ENCODE measurements at regions not wholly inside any gene's neighbourhood (a gene's known extent, or its start where the extent isn't known, plus 50 kb on each side); places are given as distances from the start of the nearest gene placed in this dataset.
"Not testable (repeated sequence)": the region's sequence is repeated elsewhere in the genome, so short reads cannot be mapped to it uniquely, and the experiment has no call there.

DNA sequence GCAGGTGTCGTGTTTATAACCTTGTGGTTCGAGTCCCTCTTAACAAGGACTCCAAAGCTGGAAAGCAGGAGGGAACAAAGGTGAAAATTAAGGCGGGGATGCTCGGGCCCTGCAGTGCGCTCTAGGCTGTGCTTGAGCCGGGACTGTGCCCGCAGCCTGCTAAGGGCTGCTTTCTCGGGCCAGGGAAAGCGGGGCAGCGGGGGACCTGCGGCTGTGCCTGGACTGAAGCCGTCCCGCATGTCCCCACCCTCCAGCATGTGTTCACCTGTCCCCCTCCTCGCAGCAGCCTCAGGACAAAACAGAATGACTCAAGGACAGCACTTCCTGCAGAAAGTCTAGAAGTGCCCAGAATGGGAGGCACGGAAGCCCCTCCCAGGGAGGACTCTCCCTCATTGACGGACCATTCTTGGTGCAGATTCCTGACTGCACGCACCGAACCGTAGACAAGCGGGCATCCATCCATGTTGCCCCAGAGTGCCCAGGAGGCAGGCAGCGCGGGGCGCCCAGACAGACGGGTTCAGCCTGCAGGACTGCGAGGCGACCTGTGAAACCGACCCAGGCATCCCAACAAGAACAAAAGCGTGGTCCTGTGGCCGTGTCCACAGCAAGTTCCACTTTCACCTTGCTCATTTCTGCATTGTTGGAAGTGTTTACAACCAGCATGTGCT, 342.9 kb downstream of the MAGEB5 start:
- H3K9me3 ChIP-seq (ENCODE audit: control insufficient read depth in 4 of 4, insufficient read depth in 3 of 4, low read length in 3 of 4): peaks cover 0 to 6% (median 0%) of the 10 kb centered on the region in 4 donors
- H3K27ac ChIP-seq (ENCODE audit: low read depth in 1 of 2, low read length in 1 of 2): no peak overlapping the region
- H3K36me3 ChIP-seq (ENCODE audit: control insufficient read depth in 4 of 4, insufficient read depth in 4 of 4, low read length in 4 of 4): no peaks in the 10 kb centered on the region
- DNase-seq (no peak), ATAC-seq (ENCODE audit: insufficient read depth, low FRiP score) (no peak)
- whole genome bisulfite sequencing, 2 donors: 76 to 94% methylated on average over 25 to 29 of the region's 29 CpGs
- no peak overlapping the region for H3K9ac ChIP-seq (ENCODE audit: insufficient read depth in 1 of 2, low read length in 2 of 2)
- H3K4me1 ChIP-seq (ENCODE audit: control insufficient read depth in 5 of 5, insufficient read depth in 5 of 5, low read length in 5 of 5): no peaks in the 10 kb centered on the region
- no peak overlapping the region for H3K4me3 ChIP-seq
- TF ChIP-seq, protein P1, sequence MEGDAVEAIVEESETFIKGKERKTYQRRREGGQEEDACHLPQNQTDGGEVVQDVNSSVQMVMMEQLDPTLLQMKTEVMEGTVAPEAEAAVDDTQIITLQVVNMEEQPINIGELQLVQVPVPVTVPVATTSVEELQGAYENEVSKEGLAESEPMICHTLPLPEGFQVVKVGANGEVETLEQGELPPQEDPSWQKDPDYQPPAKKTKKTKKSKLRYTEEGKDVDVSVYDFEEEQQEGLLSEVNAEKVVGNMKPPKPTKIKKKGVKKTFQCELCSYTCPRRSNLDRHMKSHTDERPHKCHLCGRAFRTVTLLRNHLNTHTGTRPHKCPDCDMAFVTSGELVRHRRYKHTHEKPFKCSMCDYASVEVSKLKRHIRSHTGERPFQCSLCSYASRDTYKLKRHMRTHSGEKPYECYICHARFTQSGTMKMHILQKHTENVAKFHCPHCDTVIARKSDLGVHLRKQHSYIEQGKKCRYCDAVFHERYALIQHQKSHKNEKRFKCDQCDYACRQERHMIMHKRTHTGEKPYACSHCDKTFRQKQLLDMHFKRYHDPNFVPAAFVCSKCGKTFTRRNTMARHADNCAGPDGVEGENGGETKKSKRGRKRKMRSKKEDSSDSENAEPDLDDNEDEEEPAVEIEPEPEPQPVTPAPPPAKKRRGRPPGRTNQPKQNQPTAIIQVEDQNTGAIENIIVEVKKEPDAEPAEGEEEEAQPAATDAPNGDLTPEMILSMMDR (IDR thresholded peaks at IDR 0.05; ENCODE audit: control extremely low read depth, extremely low read depth): no peak
- peaks cover 0 to 4% (median 0%) of the 10 kb centered on the region in 3 donors for H3K27me3 ChIP-seq (ENCODE audit: control insufficient read depth in 3 of 3, insufficient read depth in 3 of 3, low read length in 2 of 3)

DNA sequence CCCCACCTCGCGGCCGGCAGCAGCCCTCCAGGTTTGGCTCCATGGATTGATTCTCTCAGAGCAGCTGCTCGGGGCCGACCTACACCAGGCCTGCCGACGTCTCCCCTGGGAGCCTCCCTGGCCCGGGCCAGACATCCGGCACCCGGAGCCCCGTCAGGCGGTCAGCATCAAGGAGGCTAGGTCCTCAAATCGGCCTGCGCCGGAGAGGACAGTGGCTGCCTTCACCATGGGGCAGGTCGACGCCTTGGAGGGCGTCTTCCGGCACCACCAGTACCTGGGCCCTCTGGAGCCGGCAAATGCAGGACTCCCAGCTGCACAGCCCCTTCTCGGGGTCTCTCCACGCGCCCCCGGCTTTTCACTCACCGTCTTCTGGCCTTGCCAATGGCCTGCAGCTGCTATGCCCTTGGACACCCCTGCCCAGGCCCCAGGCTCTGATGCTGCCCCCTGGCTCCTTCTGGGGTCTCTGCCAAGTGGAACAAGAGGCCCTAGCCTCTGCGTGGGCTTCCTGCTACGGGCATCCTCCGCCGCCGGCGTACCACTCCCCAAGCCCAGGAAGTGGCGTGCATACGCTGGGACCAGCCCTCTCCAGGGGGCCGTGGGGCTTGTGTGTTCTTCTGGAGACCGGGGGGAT, 341.8 kb downstream of the MAGEB5 start:
- ATAC-seq (ENCODE audit: insufficient read depth, low FRiP score) (no peak), DNase-seq (no peak)
- TF ChIP-seq, protein P1 (IDR thresholded peaks at IDR 0.05; ENCODE audit: control extremely low read depth, extremely low read depth): no peak
- H3K9me3 ChIP-seq (ENCODE audit: control insufficient read depth in 4 of 4, insufficient read depth in 3 of 4, low read length in 3 of 4): peaks cover 0 to 6% (median 0%) of the 10 kb centered on the region in 4 donors
- no peak overlapping the region for H3K4me3 ChIP-seq
- H3K4me1 ChIP-seq (ENCODE audit: control insufficient read depth in 5 of 5, insufficient read depth in 5 of 5, low read length in 5 of 5): no peaks in the 10 kb centered on the region
- H3K9ac ChIP-seq (ENCODE audit: insufficient read depth in 1 of 2, low read length in 2 of 2): no peak overlapping the region
- H3K36me3 ChIP-seq (ENCODE audit: control insufficient read depth in 4 of 4, insufficient read depth in 4 of 4, low read length in 4 of 4): no peaks in the 10 kb centered on the region
- H3K27me3 ChIP-seq (ENCODE audit: control insufficient read depth in 3 of 3, insufficient read depth in 3 of 3, low read length in 2 of 3): peaks cover 0 to 4% (median 0%) of the 10 kb centered on the region in 3 donors
- 90 to 96% methylated on average over 27 to 35 of the region's 35 CpGs for WGBS, 2 donors
- no peak overlapping the region for H3K27ac ChIP-seq (ENCODE audit: low read depth in 1 of 2, low read length in 1 of 2)

DNA sequence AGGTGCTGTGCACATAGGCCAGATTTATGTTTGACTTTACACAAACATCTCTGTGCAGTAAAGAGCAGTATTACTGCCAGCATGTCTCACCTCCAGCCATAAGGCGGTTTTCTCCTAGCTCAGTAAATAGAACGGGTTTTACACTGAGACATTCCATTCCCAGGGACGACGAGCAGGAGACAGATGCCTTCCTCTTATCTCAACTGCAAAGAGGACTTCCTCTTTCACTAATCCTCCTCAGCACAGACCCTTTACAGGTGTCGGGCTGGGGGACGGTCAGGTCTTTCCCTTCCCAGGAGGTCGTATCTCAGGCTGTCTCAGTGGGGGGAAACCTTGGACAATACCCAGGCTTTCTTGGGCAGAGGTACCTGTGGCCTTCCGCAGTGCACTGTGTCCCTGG, 309.8 kb downstream of the MAGEB5 start:
- H3K27ac ChIP-seq (ENCODE audit: low read depth in 1 of 2, low read length in 1 of 2); H3K4me3 ChIP-seq; H3K9me3 ChIP-seq (ENCODE audit: control insufficient read depth in 4 of 4, insufficient read depth in 3 of 4, low read length in 3 of 4); DNase-seq; H3K4me1 ChIP-seq (ENCODE audit: control insufficient read depth in 5 of 5, insufficient read depth in 5 of 5, low read length in 5 of 5); H3K27me3 ChIP-seq (ENCODE audit: control insufficient read depth in 3 of 3, insufficient read depth in 3 of 3, low read length in 2 of 3); H3K36me3 ChIP-seq (ENCODE audit: control insufficient read depth in 4 of 4, insufficient read depth in 4 of 4, low read length in 4 of 4); H3K9ac ChIP-seq (ENCODE audit: insufficient read depth in 1 of 2, low read length in 2 of 2); ATAC-seq (ENCODE audit: insufficient read depth, low FRiP score): not testable (repeated sequence)
- WGBS, 2 donors: 30 to 39% methylated on average over 7 to 8 of the region's 8 CpGs

DNA sequence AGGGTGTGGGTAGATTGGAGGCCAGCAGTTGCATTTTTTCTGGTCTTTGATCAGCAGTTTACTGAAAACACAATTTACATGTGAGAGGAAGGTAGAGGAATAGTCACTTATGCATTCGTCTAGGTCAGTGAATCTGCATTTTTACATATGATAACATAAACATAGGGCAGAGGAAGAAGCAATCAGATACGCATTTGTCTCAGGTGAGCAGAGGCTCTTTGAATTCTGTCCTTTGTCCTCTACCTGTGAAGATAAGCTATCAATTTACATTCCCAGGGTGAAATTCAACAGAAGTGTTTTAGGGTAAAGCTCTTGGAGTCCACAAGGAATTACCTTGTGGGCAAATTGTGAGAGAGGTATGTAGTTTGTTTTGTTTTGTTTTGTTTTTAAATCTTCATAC, 306.5 kb downstream of the MAGEB5 start:
- Histone ChIP-seq H3K27me3 (ENCODE audit: control insufficient read depth in 3 of 3, insufficient read depth in 3 of 3, low read length in 2 of 3) (no peaks in the 10 kb centered on the region), H3K4me1 (ENCODE audit: control insufficient read depth in 5 of 5, insufficient read depth in 5 of 5, low read length in 5 of 5) (no peaks in the 10 kb centered on the region), H3K9me3 (ENCODE audit: control insufficient read depth in 4 of 4, insufficient read depth in 3 of 4, low read length in 3 of 4) (peaks cover 0 to 3% (median 0%) of the 10 kb centered on the region in 4 donors), H3K9ac (ENCODE audit: insufficient read depth in 1 of 2, low read length in 2 of 2) (no peak overlapping the region), H3K27ac (ENCODE audit: low read depth in 1 of 2, low read length in 1 of 2) (no peak overlapping the region), H3K36me3 (ENCODE audit: control insufficient read depth in 4 of 4, insufficient read depth in 4 of 4, low read length in 4 of 4) (no peaks in the 10 kb centered on the region), H3K4me3 (no peak overlapping the region)
- no peak for ATAC-seq (ENCODE audit: insufficient read depth, low FRiP score)
- TF ChIP-seq, protein P1 (IDR thresholded peaks at IDR 0.05; ENCODE audit: control extremely low read depth, extremely low read depth): no peak
- no peak for DNase-seq
- WGBS, 2 donors: 37 to 83% methylated on average over 2 of the region's 2 CpGs
